Neural cell (in vitro differentiated cells): ENCODE measurements at regions not wholly inside any gene's neighbourhood (a gene's known extent, or its start where the extent isn't known, plus 50 kb on each side); places are given as distances from the start of the nearest gene placed in this dataset.

Experiments used
- H2AFZ ChIP-seq: fragments of 200-600, 300-800 bp; sonication (generic), shearing (Covaris generic); 2 replicates; pipeline ENCODE4 v1.6.0; 2014; ENCODE audit warnings: low read depth, mild to moderate bottlenecking, antibody characterized with exemption, low read length, moderate library complexity
- H3F3A ChIP-seq: fragments of 200-600 bp; shearing (Covaris generic); 2 replicates; pipeline ENCODE4 v1.6.1; 2016; ENCODE audit warnings: mild to moderate bottlenecking, moderate library complexity, mixed read lengths, antibody characterized with exemption, low read length; ENCODE audit not compliant: insufficient read depth, poor library complexity, severe bottlenecking
- H3K27ac ChIP-seq: fragments of 200-600, 300-800 bp; sonication (generic), shearing (Covaris generic); 2 replicates; pipeline ENCODE4 v1.5.1; 2014; ENCODE audit warnings: mild to moderate bottlenecking, low read length, moderate library complexity
- H3K27me3 ChIP-seq: fragments of 300-800, 200-600 bp; sonication (generic), shearing (Covaris generic); 2 replicates; pipeline ENCODE4 v1.6.0; 2014; ENCODE audit warnings: mild to moderate bottlenecking, low read depth, low read length, moderate library complexity; ENCODE audit not compliant: insufficient read depth
- H3K36me3 ChIP-seq: fragments of 300-800, 200-600 bp; sonication (generic), shearing (Covaris generic); 2 replicates; pipeline ENCODE4 v1.5.1; 2014; ENCODE audit warnings: mild to moderate bottlenecking, antibody characterized with exemption, low read length, moderate library complexity; ENCODE audit not compliant: insufficient read depth
- H3K4me2 ChIP-seq: fragments of 300-800, 200-600 bp; sonication (generic), shearing (Covaris generic); 2 replicates; pipeline ENCODE4 v1.6.0; 2014; ENCODE audit warnings: mild to moderate bottlenecking, low read length
- H3K4me3 ChIP-seq: fragments of 300-800, 200-600 bp; sonication (generic), shearing (Covaris generic); 2 replicates; pipeline ENCODE4 v1.5.1; 2014; ENCODE audit warnings: mild to moderate bottlenecking, low read length, moderate library complexity
- H3K79me2 ChIP-seq: fragments of 200-600 bp; shearing (Covaris generic); replicated peaks from 2 replicates; pipeline ENCODE4 v1.6.0; 2014; ENCODE audit warnings: mild to moderate bottlenecking, low read length, moderate library complexity; ENCODE audit not compliant: insufficient read depth
- H3K9ac ChIP-seq: fragments of 300-800, 200-600 bp; sonication (generic), shearing (Covaris generic); 2 replicates; pipeline ENCODE4 v1.6.1; 2016; ENCODE audit warnings: mild to moderate bottlenecking, low read length, mixed read lengths
- H3K9me2 ChIP-seq: fragments of 200-600 bp; shearing (Covaris generic); 2 replicates; pipeline ENCODE4 v1.6.1; 2016; ENCODE audit warnings: mild to moderate bottlenecking, low read length, mixed read lengths; ENCODE audit not compliant: insufficient read depth
- H3K9me3 ChIP-seq: fragments of 200-600, 300-800 bp; sonication (generic), shearing (Covaris generic); 2 replicates; pipeline ENCODE4 v1.6.1; 2016; ENCODE audit warnings: mild to moderate bottlenecking, mixed run types, low read length, moderate library complexity, mixed read lengths
- H4K20me1 ChIP-seq: fragments of 200-600 bp; shearing (Covaris generic); 2 replicates; pipeline ENCODE4 v1.6.1; 2016; ENCODE audit warnings: mild to moderate bottlenecking, mixed run types; ENCODE audit not compliant: insufficient read depth
- EP300 ChIP-seq: fragments of 450-650 bp; conservative IDR thresholded peaks from 2 replicates; pipeline ENCODE4 v1.6.1; 2014; ENCODE audit warnings: antibody characterized with exemption, mild to moderate bottlenecking, moderate library complexity; ENCODE audit not compliant: poor library complexity, severe bottlenecking
- EZH2 ChIP-seq: fragments of 200-600, 300-800 bp; shearing (Covaris generic), sonication (generic); IDR thresholded peaks from 2 replicates; pipeline ENCODE4 v1.6.1; 2014; ENCODE audit warnings: antibody characterized with exemption, low read length, borderline replicate concordance, mild to moderate bottlenecking; ENCODE audit not compliant: insufficient read depth, poor library complexity, severe bottlenecking
- MXI1 ChIP-seq: fragments of 450-650 bp; conservative IDR thresholded peaks from 2 replicates; pipeline ENCODE4 v1.6.1; 2014; ENCODE audit warnings: antibody characterized with exemption, mild to moderate bottlenecking; ENCODE audit not compliant: poor library complexity, severe bottlenecking
- POLR2AphosphoS5 ChIP-seq: IDR thresholded peaks from 2 replicates; pipeline ENCODE4 v1.6.1; 2012
- RAD21 ChIP-seq: fragments of 450-650 bp; conservative IDR thresholded peaks from 2 replicates; pipeline ENCODE4 v1.6.1; 2014; ENCODE audit warnings: antibody characterized with exemption, mild to moderate bottlenecking, moderate library complexity
- SMC3 ChIP-seq: fragments of 450-650 bp; conservative IDR thresholded peaks from 2 replicates; pipeline ENCODE4 v1.6.1; 2014; ENCODE audit warnings: antibody characterized with exemption, mild to moderate bottlenecking, moderate library complexity; ENCODE audit not compliant: poor library complexity
- TAF1 ChIP-seq: IDR thresholded peaks from 2 replicates; pipeline ENCODE4 v1.6.1; 2012; ENCODE audit warnings: low read depth
- TF ChIP-seq, protein P1 (sequence below): fragments of 450-650 bp; IDR thresholded peaks from 2 replicates; pipeline ENCODE4 v1.5.1; 2014; ENCODE audit warnings: antibody characterized with exemption, mild to moderate bottlenecking, moderate library complexity; ENCODE audit not compliant: poor library complexity, severe bottlenecking
- TF ChIP-seq, protein P2 (sequence below): IDR thresholded peaks from 2 replicates; pipeline ENCODE4 v1.6.1; 2012; ENCODE audit warnings: borderline replicate concordance

DNA sequence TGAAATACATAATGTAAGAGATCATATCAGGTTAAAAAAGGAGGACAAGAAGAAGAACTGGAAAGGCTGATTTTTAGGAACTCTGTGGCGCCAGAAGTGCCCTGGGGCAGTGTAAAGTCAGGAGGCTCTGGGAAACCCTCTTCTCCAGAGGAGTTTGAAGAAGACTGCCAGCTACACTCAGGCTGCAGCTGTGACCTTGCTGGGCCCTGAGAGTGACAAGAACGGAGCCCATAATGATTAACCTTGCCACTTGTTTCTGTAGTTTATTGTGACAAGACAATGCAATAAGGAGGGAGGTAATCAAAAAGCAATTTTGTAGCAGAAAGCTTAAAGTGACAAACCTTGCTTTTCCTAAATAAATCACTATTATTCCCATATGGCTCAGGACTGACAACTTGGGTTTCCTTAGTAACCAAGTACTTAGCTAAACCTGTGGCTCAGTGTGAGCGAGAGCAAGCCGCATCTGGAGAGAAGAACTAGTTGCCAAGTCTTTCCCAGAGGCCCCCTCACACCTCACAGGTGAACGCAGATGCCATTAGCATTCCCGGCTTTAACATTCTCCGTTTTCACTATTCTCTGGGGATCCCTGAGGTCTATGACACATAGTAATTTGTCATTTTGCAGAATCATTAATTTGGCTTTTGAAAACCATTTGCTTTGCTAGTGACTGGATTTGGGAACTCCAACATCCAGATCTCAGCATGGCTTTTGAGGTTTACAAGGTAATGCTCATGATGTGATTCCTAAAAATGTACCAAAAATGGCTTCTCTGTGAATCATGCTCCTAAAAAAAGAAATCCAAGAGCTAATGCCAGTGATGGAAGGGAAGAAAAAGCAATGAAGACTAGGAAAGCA is 115.9 kb downstream of the OMA1 start:
- no peak overlapping the region for H3K27ac ChIP-seq
- H3K9me3 ChIP-seq = no peaks in the 10 kb centered on the region
- TF ChIP-seq, protein P1, sequence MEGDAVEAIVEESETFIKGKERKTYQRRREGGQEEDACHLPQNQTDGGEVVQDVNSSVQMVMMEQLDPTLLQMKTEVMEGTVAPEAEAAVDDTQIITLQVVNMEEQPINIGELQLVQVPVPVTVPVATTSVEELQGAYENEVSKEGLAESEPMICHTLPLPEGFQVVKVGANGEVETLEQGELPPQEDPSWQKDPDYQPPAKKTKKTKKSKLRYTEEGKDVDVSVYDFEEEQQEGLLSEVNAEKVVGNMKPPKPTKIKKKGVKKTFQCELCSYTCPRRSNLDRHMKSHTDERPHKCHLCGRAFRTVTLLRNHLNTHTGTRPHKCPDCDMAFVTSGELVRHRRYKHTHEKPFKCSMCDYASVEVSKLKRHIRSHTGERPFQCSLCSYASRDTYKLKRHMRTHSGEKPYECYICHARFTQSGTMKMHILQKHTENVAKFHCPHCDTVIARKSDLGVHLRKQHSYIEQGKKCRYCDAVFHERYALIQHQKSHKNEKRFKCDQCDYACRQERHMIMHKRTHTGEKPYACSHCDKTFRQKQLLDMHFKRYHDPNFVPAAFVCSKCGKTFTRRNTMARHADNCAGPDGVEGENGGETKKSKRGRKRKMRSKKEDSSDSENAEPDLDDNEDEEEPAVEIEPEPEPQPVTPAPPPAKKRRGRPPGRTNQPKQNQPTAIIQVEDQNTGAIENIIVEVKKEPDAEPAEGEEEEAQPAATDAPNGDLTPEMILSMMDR = no peak
- TF ChIP-seq POLR2AphosphoS5 (peak; percentile 59), SMC3 (no peak), EZH2 (no peak), MXI1 (peak; percentile 27), TAF1 (no peak), EP300 (peak; percentile 78), RAD21 (no peak)
- TF ChIP-seq, protein P2, sequence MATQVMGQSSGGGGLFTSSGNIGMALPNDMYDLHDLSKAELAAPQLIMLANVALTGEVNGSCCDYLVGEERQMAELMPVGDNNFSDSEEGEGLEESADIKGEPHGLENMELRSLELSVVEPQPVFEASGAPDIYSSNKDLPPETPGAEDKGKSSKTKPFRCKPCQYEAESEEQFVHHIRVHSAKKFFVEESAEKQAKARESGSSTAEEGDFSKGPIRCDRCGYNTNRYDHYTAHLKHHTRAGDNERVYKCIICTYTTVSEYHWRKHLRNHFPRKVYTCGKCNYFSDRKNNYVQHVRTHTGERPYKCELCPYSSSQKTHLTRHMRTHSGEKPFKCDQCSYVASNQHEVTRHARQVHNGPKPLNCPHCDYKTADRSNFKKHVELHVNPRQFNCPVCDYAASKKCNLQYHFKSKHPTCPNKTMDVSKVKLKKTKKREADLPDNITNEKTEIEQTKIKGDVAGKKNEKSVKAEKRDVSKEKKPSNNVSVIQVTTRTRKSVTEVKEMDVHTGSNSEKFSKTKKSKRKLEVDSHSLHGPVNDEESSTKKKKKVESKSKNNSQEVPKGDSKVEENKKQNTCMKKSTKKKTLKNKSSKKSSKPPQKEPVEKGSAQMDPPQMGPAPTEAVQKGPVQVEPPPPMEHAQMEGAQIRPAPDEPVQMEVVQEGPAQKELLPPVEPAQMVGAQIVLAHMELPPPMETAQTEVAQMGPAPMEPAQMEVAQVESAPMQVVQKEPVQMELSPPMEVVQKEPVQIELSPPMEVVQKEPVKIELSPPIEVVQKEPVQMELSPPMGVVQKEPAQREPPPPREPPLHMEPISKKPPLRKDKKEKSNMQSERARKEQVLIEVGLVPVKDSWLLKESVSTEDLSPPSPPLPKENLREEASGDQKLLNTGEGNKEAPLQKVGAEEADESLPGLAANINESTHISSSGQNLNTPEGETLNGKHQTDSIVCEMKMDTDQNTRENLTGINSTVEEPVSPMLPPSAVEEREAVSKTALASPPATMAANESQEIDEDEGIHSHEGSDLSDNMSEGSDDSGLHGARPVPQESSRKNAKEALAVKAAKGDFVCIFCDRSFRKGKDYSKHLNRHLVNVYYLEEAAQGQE = no peak
- no peaks in the 10 kb centered on the region for H3K9me2 ChIP-seq
- no peaks in the 10 kb centered on the region for H3F3A ChIP-seq
- no peak overlapping the region for H3K9ac ChIP-seq
- no peak overlapping the region for H3K4me2 ChIP-seq
- no peaks in the 10 kb centered on the region for H3K27me3 ChIP-seq
- H3K36me3 ChIP-seq = no peaks in the 10 kb centered on the region
- no peaks in the 10 kb centered on the region for H3K79me2 ChIP-seq
- no peak overlapping the region for H2AFZ ChIP-seq
- H3K4me3 ChIP-seq = peak overlapping the region; percentile 12
- no peaks in the 10 kb centered on the region for H4K20me1 ChIP-seq

DNA sequence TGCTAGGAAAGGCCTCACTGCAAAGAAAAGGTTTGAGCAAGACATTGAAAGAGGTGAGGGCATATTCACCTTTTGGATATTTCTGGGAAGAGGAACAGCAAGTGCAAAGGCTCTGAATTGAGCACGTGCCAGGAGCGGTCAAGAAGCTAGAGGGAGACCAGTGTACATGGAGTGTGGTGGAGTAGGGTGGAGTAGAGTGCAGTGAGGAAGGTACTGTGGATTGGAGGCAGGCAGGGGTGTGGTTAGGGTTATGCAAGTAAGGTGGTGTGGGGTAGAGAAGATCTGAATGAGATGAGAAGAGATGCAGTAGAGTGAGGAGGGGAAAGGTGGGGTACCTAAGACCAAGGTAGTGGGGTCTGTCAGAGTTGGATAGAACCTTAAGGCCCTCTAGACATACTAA is 119.6 kb downstream of the OMA1 start:
- H3K9ac ChIP-seq = no peak overlapping the region
- H4K20me1 ChIP-seq = no peaks in the 10 kb centered on the region
- no peaks in the 10 kb centered on the region for H3K9me3 ChIP-seq
- H3K9me2 ChIP-seq = no peaks in the 10 kb centered on the region
- H2AFZ ChIP-seq = no peak overlapping the region
- no peaks in the 10 kb centered on the region for H3K79me2 ChIP-seq
- TF ChIP-seq EP300 (no peak), RAD21 (no peak), TAF1 (no peak), MXI1 (no peak), POLR2AphosphoS5 (no peak), EZH2 (no peak), SMC3 (no peak)
- TF ChIP-seq, protein P1 = no peak
- TF ChIP-seq, protein P2 = no peak
- H3K4me2 ChIP-seq = no peak overlapping the region
- no peaks in the 10 kb centered on the region for H3K27me3 ChIP-seq
- H3K27ac ChIP-seq = no peak overlapping the region
- no peaks in the 10 kb centered on the region for H3F3A ChIP-seq
- no peak overlapping the region for H3K4me3 ChIP-seq
- H3K36me3 ChIP-seq = no peaks in the 10 kb centered on the region
